ENCODE measurements at regions not wholly inside any gene's neighbourhood (a gene's known extent, or its start where the extent isn't known, plus 50 kb on each side); places are given as distances from the start of the nearest gene placed in this dataset.

- no peak for TF ChIP-seq CTCF (IDR thresholded peaks at IDR 0.05)
- TF ChIP-seq POLR2A (IDR thresholded peaks at IDR 0.05) = no peak
Measured at GRCh38 chr17:34198519-34198918, 56.6 kb upstream of the CCL2 start.

Data from Peyer's patch (tissue), 4 donors.